Neural cell (in vitro differentiated cells): ENCODE measurements at regions not wholly inside any gene's neighbourhood (a gene's known extent, or its start where the extent isn't known, plus 50 kb on each side); places are given as distances from the start of the nearest gene placed in this dataset.

Experiments
- EZH2 ChIP-seq: fragments of 200-600, 300-800 bp; shearing (Covaris generic), sonication (generic); IDR thresholded peaks from 2 replicates; pipeline ENCODE4 v1.6.1; 2014; ENCODE audit warnings: antibody characterized with exemption, low read length, borderline replicate concordance, mild to moderate bottlenecking; ENCODE audit not compliant: insufficient read depth, poor library complexity, severe bottlenecking
- POLR2AphosphoS5 ChIP-seq: IDR thresholded peaks from 2 replicates; pipeline ENCODE4 v1.6.1; 2012
- TAF1 ChIP-seq: IDR thresholded peaks from 2 replicates; pipeline ENCODE4 v1.6.1; 2012; ENCODE audit warnings: low read depth
- TF ChIP-seq, protein P1 (sequence below): fragments of 450-650 bp; IDR thresholded peaks from 2 replicates; pipeline ENCODE4 v1.5.1; 2014; ENCODE audit warnings: antibody characterized with exemption, mild to moderate bottlenecking, moderate library complexity; ENCODE audit not compliant: poor library complexity, severe bottlenecking

DNA sequence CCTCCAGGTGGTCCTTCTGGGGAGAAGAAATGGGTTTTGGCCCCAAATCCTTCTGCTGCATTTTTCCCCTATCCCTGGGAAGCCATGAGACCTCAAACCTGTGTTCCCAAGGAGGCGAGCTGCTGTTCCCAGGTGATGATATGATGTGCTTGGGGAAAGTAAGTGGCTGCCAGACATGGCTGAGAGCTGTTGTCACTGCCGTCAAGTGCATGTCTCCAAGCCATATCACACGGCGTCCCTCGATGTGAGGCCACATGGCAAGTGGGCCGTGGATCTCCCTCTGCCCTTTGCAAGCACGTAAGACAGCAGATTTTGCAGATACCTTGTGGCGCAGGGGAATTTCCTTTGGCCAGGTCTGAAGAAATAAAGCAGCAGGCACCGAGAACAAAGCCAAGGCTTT lies 103.7 kb upstream of the CD93 start:
- TF ChIP-seq EZH2 (no peak), POLR2AphosphoS5 (no peak), TAF1 (no peak)
- TF ChIP-seq, protein P1, sequence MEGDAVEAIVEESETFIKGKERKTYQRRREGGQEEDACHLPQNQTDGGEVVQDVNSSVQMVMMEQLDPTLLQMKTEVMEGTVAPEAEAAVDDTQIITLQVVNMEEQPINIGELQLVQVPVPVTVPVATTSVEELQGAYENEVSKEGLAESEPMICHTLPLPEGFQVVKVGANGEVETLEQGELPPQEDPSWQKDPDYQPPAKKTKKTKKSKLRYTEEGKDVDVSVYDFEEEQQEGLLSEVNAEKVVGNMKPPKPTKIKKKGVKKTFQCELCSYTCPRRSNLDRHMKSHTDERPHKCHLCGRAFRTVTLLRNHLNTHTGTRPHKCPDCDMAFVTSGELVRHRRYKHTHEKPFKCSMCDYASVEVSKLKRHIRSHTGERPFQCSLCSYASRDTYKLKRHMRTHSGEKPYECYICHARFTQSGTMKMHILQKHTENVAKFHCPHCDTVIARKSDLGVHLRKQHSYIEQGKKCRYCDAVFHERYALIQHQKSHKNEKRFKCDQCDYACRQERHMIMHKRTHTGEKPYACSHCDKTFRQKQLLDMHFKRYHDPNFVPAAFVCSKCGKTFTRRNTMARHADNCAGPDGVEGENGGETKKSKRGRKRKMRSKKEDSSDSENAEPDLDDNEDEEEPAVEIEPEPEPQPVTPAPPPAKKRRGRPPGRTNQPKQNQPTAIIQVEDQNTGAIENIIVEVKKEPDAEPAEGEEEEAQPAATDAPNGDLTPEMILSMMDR: no peak
